GM12878 (cell line): ENCODE measurements at regions not wholly inside any gene's neighbourhood (a gene's known extent, or its start where the extent isn't known, plus 50 kb on each side); places are given as distances from the start of the nearest gene placed in this dataset.

Experiments
- ATAC-seq: fragments of 200-7000 bp; cut with Tn5 transposase; 3 replicates; pipeline ENCODE4 v1.9.1; 2020; ENCODE audit warnings: mild to moderate bottlenecking, moderate library complexity
- BruUV-seq: library from RNA; stranded (reverse); fragments of 400-500 nt; replicated peaks from 2 replicates; lab custom pipeline; 2021; lab: Mats Ljungman, UMichigan
- CTCF ChIA-PET: fragments of 300-600 bp; sonication (Branson Sonifier 250); formaldehyde crosslinking; extraction: SDS; loops from one replicate; lab custom pipeline; 2021; ENCODE audit warnings: inconsistent platforms; lab: Yijun Ruan, JAX
- POLR2A ChIA-PET: fragments of 350-600 bp; formaldehyde crosslinking; extraction: SDS; loops from one replicate; lab custom pipeline; 2021; ENCODE audit warnings: inconsistent platforms; lab: Charles Lee
- RAD21 ChIA-PET: fragments of 300-600 bp; sonication (Branson Sonifier 250); formaldehyde crosslinking; loops from one replicate; lab custom pipeline; 2023; ENCODE audit warnings: antibody characterized with exemption; ENCODE audit not compliant: unreplicated experiment; lab: Charles Lee
- SMC1A ChIA-PET: fragments of 300-600 bp; sonication (Branson Sonifier 250); formaldehyde crosslinking; loops from one replicate; lab custom pipeline; 2023; ENCODE audit not compliant: unreplicated experiment, uncharacterized antibody; lab: Charles Lee
- DNase-seq: peaks from one replicate; pipeline ENCODE4 v3.0.0-alpha.2; 2011; ENCODE audit warnings: low read depth, low spot score
- FAIRE-seq: peaks from 3 replicates; lab custom pipeline; 2011; peaks lifted over from hg19 to GRCh38; lab: Jason Lieb, UNC
- H2AFZ ChIP-seq: 2 replicates; pipeline ENCODE4 v1.6.0; 2011; ENCODE audit warnings: low read depth, low read length, control low read depth; ENCODE audit not compliant: control insufficient read depth
- H3K27ac ChIP-seq: 2 replicates; pipeline ENCODE4 v1.5.1; 2011; ENCODE audit warnings: control low read depth; ENCODE audit not compliant: control insufficient read depth, insufficient read depth
- H3K27me3 ChIP-seq, 2 experiments: replicated peaks in 1 of 2; 2 replicates each; pipeline versions ENCODE4 v1.6.0 to v1.6.1; 2011; ENCODE audit warnings: low read length in 1 of 2; ENCODE audit not compliant: control insufficient read depth in 2 of 2, insufficient read depth in 2 of 2
- H3K36me3 ChIP-seq, 2 experiments: 2 replicates each; pipeline ENCODE4 v1.5.1; 2011; ENCODE audit warnings: low read length in 1 of 2; ENCODE audit not compliant: control insufficient read depth in 2 of 2, insufficient read depth in 2 of 2
- H3K4me1 ChIP-seq: 2 replicates; pipeline ENCODE4 v1.6.1; 2011; ENCODE audit warnings: mild to moderate bottlenecking, low read length, moderate library complexity, mixed read lengths; ENCODE audit not compliant: control insufficient read depth, insufficient read depth
- H3K4me2 ChIP-seq: 2 replicates; pipeline ENCODE4 v1.6.0; 2011; ENCODE audit warnings: control low read depth; ENCODE audit not compliant: control insufficient read depth, insufficient read depth
- H3K4me3 ChIP-seq: fragments of 200-600 bp; sonication (generic); 2 replicates; pipeline ENCODE4 v1.5.1; 2016
- H3K79me2 ChIP-seq: 2 replicates; pipeline ENCODE4 v1.6.0; 2011; ENCODE audit warnings: low read length; ENCODE audit not compliant: control insufficient read depth, insufficient read depth
- H3K9ac ChIP-seq: 2 replicates; pipeline ENCODE4 v1.8.0; 2011; ENCODE audit warnings: low read length, control low read depth, mixed read lengths; ENCODE audit not compliant: control insufficient read depth, insufficient read depth
- H3K9me3 ChIP-seq: replicated peaks from 3 replicates; pipeline ENCODE4 v1.5.1; 2011; ENCODE audit warnings: mild to moderate bottlenecking, low read length; ENCODE audit not compliant: control insufficient read depth, insufficient read depth
- H4K20me1 ChIP-seq: 2 replicates; pipeline ENCODE4 v1.6.0; 2011; ENCODE audit not compliant: control insufficient read depth, insufficient read depth
- BMI1 ChIP-seq: fragments of 450-650 bp; IDR thresholded peaks from 2 replicates; pipeline ENCODE4 v1.6.1; 2016; ENCODE audit warnings: mild to moderate bottlenecking, moderate library complexity, borderline replicate concordance
- CEBPB ChIP-seq, 2 experiments: fragments of 150-350 bp in 1 of 2; IDR thresholded peaks; 2 replicates each; pipeline ENCODE4 v1.6.1; 2012 to 2014; ENCODE audit warnings: low read depth in 2 of 2, low read length in 2 of 2, borderline replicate concordance in 1 of 2, inconsistent platforms in 1 of 2
- CREM ChIP-seq: IDR thresholded peaks from 2 replicates; pipeline ENCODE4 v1.6.1; 2014; ENCODE audit warnings: antibody characterized with exemption, low read depth
- MTA2 ChIP-seq: fragments of 450-650 bp; IDR thresholded peaks from 2 replicates; pipeline ENCODE4 v1.6.1; 2016; ENCODE audit warnings: low read depth, mild to moderate bottlenecking, moderate library complexity
- MTA3 ChIP-seq: IDR thresholded peaks from 2 replicates; pipeline ENCODE4 v1.6.1; 2012; ENCODE audit warnings: low read length, inconsistent platforms, borderline replicate concordance
- NFIC ChIP-seq: IDR thresholded peaks from 2 replicates; pipeline ENCODE4 v1.6.1; 2012; ENCODE audit warnings: low read depth, mild to moderate bottlenecking, inconsistent platforms, low read length, moderate library complexity
- SMAD1 ChIP-seq: fragments of 450-650 bp; IDR thresholded peaks from 2 replicates; pipeline ENCODE4 v1.6.1; 2018; ENCODE audit warnings: mild to moderate bottlenecking, low read depth; ENCODE audit not compliant: partially characterized antibody
- SMAD5 ChIP-seq: IDR thresholded peaks from 2 replicates; pipeline ENCODE4 v1.6.1; 2016; ENCODE audit warnings: antibody characterized with exemption, low read depth
- SMC3 ChIP-seq: IDR thresholded peaks from 2 replicates; pipeline ENCODE4 v1.6.1; 2011; ENCODE audit warnings: low read length, improper control_type of control experiment, borderline replicate concordance
- SREBF1 ChIP-seq: IDR thresholded peaks from 2 replicates; pipeline ENCODE4 v1.6.1; 2012; ENCODE audit warnings: mild to moderate bottlenecking, low read length
- SREBF2 ChIP-seq: IDR thresholded peaks from 2 replicates; pipeline ENCODE4 v1.6.1; 2012; ENCODE audit warnings: mild to moderate bottlenecking, low read length
- TCF12 ChIP-seq: IDR thresholded peaks from 2 replicates; pipeline ENCODE4 v1.6.1; 2011; ENCODE audit warnings: low read depth, mild to moderate bottlenecking, low read length
- WGBS: methylation state at CpG from one replicate; pipeline ENCODE4 v1.1.6; 2016; ENCODE audit warnings: low lambda C conversion rate; ENCODE audit not compliant: insufficient replicate concordance, insufficient coverage; ENCODE audit errors: missing lambda C conversion rate; 5-methylcytosine and 5-hydroxymethylcytosine counted together
- in situ Hi-C: fragments of 300-500 bp; cut with MboI; formaldehyde crosslinking; loops from 9 replicates; pipeline ENCODE4 v1.14.3; 2018; ENCODE audit warnings: mixed read lengths
- intact Hi-C: fragments of 100-400 bp; cut with micrococcal nuclease; formaldehyde crosslinking; loops from one replicate; pipeline ENCODE4 v1.14.2; 2022; ENCODE audit not compliant: unreplicated experiment
- TF ChIP-seq, protein P1 (sequence below): fragments of 450-650 bp; IDR thresholded peaks from 2 replicates; pipeline ENCODE4 v1.6.1; 2016; ENCODE audit warnings: mild to moderate bottlenecking, moderate library complexity, borderline replicate concordance
- TF ChIP-seq, protein P2 (sequence below): IDR thresholded peaks from 2 replicates; pipeline ENCODE4 v1.6.1; 2011; ENCODE audit warnings: borderline replicate concordance, low read depth, mild to moderate bottlenecking, moderate library complexity, low read length; ENCODE audit not compliant: insufficient read depth, poor library complexity, severe bottlenecking
- TF ChIP-seq, protein P3 (sequence below): IDR thresholded peaks from 2 replicates; pipeline ENCODE4 v1.6.1; 2012; ENCODE audit warnings: improper control_type of control experiment, low read depth, low read length; ENCODE audit not compliant: insufficient replicate concordance

DNA sequence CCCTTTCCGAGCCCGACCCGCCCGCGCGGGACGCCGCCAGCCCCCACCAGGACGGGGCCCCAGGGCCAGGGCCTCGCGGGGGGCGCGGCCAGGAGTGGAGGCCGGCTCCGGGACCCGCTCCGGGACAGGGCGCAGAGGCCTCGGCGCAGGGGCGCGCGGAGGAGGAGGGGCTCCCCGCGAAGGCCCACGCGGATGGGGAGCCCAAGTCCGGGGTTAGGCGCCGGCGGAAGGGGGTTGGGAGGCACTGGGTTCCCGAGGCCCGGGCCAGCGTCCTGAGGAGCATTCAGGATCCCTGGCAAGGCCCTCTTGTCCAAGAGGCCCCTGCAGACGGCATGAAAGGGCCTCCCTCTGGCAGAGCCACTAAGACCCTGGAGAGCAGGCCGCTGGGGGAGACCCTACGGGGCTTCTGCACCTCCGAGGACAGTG is 57.8 kb upstream of the CIBAR2 start:
- H3K4me2 ChIP-seq, result no peak overlapping the region
- in situ Hi-C loops, result no loop called here
- no peaks in the 10 kb centered on the region for H4K20me1 ChIP-seq
- ChIA-PET SMC1A (no interaction called here), CTCF (no interaction called here), POLR2A (no interaction called here), RAD21 (no interaction called here)
- ATAC-seq (no peak), DNase-seq (no peak), FAIRE-seq (no peak)
- no peaks in the 10 kb centered on the region for H3K9me3 ChIP-seq
- no peaks in the 10 kb centered on the region for H3K79me2 ChIP-seq
- no peaks in the 10 kb centered on the region for H3K36me3 ChIP-seq
- no peak overlapping the region for H2AFZ ChIP-seq
- H3K27me3 ChIP-seq, result peaks cover 2 to 7% of the 10 kb centered on the region in 2 experiments; a peak in 3 of 4 replicates
- no peaks in the 10 kb centered on the region for H3K4me1 ChIP-seq
- WGBS, result 81% methylated on average over 21 of the region's 38 CpGs
- no peak overlapping the region for H3K4me3 ChIP-seq
- intact Hi-C loops, result loop anchor here (5.0 kb wide), 1 partner anchor 57 kb away; no protein-coding TSS in a partner anchor
- H3K9ac ChIP-seq, result no peak overlapping the region
- BruUV-seq, result no TSS peak
- H3K27ac ChIP-seq, result no peak overlapping the region
- TF ChIP-seq BMI1 (no peak), CREM (no peak), SMAD5 (no peak), SMAD1 (no peak), SREBF1 (no peak), CEBPB (IDR thresholded peaks at IDR 0.05; ENCODE audit: borderline replicate concordance in 1 of 2, low read depth in 2 of 2, low read length in 2 of 2) (no peak), NFIC (no peak), SREBF2 (no peak), SMC3 (no peak), TCF12 (no peak), MTA3 (no peak), MTA2 (no peak)
- TF ChIP-seq, protein P1, sequence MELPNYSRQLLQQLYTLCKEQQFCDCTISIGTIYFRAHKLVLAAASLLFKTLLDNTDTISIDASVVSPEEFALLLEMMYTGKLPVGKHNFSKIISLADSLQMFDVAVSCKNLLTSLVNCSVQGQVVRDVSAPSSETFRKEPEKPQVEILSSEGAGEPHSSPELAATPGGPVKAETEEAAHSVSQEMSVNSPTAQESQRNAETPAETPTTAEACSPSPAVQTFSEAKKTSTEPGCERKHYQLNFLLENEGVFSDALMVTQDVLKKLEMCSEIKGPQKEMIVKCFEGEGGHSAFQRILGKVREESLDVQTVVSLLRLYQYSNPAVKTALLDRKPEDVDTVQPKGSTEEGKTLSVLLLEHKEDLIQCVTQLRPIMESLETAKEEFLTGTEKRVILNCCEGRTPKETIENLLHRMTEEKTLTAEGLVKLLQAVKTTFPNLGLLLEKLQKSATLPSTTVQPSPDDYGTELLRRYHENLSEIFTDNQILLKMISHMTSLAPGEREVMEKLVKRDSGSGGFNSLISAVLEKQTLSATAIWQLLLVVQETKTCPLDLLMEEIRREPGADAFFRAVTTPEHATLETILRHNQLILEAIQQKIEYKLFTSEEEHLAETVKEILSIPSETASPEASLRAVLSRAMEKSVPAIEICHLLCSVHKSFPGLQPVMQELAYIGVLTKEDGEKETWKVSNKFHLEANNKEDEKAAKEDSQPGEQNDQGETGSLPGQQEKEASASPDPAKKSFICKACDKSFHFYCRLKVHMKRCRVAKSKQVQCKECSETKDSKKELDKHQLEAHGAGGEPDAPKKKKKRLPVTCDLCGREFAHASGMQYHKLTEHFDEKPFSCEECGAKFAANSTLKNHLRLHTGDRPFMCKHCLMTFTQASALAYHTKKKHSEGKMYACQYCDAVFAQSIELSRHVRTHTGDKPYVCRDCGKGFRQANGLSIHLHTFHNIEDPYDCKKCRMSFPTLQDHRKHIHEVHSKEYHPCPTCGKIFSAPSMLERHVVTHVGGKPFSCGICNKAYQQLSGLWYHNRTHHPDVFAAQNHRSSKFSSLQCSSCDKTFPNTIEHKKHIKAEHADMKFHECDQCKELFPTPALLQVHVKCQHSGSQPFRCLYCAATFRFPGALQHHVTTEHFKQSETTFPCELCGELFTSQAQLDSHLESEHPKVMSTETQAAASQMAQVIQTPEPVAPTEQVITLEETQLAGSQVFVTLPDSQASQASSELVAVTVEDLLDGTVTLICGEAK, result no peak
- TF ChIP-seq, protein P2, sequence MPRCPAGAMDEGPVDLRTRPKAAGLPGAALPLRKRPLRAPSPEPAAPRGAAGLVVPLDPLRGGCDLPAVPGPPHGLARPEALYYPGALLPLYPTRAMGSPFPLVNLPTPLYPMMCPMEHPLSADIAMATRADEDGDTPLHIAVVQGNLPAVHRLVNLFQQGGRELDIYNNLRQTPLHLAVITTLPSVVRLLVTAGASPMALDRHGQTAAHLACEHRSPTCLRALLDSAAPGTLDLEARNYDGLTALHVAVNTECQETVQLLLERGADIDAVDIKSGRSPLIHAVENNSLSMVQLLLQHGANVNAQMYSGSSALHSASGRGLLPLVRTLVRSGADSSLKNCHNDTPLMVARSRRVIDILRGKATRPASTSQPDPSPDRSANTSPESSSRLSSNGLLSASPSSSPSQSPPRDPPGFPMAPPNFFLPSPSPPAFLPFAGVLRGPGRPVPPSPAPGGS, result no peak
- TF ChIP-seq, protein P3, sequence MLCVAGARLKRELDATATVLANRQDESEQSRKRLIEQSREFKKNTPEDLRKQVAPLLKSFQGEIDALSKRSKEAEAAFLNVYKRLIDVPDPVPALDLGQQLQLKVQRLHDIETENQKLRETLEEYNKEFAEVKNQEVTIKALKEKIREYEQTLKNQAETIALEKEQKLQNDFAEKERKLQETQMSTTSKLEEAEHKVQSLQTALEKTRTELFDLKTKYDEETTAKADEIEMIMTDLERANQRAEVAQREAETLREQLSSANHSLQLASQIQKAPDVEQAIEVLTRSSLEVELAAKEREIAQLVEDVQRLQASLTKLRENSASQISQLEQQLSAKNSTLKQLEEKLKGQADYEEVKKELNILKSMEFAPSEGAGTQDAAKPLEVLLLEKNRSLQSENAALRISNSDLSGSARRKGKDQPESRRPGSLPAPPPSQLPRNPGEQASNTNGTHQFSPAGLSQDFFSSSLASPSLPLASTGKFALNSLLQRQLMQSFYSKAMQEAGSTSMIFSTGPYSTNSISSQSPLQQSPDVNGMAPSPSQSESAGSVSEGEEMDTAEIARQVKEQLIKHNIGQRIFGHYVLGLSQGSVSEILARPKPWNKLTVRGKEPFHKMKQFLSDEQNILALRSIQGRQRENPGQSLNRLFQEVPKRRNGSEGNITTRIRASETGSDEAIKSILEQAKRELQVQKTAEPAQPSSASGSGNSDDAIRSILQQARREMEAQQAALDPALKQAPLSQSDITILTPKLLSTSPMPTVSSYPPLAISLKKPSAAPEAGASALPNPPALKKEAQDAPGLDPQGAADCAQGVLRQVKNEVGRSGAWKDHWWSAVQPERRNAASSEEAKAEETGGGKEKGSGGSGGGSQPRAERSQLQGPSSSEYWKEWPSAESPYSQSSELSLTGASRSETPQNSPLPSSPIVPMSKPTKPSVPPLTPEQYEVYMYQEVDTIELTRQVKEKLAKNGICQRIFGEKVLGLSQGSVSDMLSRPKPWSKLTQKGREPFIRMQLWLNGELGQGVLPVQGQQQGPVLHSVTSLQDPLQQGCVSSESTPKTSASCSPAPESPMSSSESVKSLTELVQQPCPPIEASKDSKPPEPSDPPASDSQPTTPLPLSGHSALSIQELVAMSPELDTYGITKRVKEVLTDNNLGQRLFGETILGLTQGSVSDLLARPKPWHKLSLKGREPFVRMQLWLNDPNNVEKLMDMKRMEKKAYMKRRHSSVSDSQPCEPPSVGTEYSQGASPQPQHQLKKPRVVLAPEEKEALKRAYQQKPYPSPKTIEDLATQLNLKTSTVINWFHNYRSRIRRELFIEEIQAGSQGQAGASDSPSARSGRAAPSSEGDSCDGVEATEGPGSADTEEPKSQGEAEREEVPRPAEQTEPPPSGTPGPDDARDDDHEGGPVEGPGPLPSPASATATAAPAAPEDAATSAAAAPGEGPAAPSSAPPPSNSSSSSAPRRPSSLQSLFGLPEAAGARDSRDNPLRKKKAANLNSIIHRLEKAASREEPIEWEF, result no peak
